Psoas muscle (tissue), 7 donors: ENCODE measurements at regions not wholly inside any gene's neighbourhood (a gene's known extent, or its start where the extent isn't known, plus 50 kb on each side); places are given as distances from the start of the nearest gene placed in this dataset.

Experiments used
- ATAC-seq, 4 donors: fragments of 200-7000 bp; cut with Tn5 transposase; one replicate each; pipeline ENCODE4 v1.9.1; 2020; ENCODE audit warnings: moderate library complexity in 3 of 4, mild to moderate bottlenecking in 2 of 4
- DNase-seq, 2 donors: peaks; one replicate each; pipeline ENCODE4 v3.0.0-alpha.2; 2020
- H3K27ac ChIP-seq: fragments of 200-600 bp; one replicate; pipeline ENCODE4 v1.8.0; 2022
- H3K27me3 ChIP-seq, 3 donors: fragments of 200-600 bp in 1 of 3; one replicate each; pipeline versions ENCODE4 v1.6.1 to v1.8.0; 2013 to 2022; ENCODE audit warnings: low read length in 2 of 3, mild to moderate bottlenecking in 2 of 3, moderate library complexity in 1 of 3; ENCODE audit not compliant: insufficient read depth in 3 of 3
- H3K36me3 ChIP-seq, 2 donors: fragments of 200-600 bp in 1 of 2; one replicate each; pipeline versions ENCODE4 v1.6.1 to v1.8.0; 2013 to 2022; ENCODE audit warnings: low read depth in 1 of 2, mild to moderate bottlenecking in 1 of 2, moderate library complexity in 1 of 2; ENCODE audit not compliant: insufficient read depth in 1 of 2
- H3K4me1 ChIP-seq: fragments of 200-600 bp; one replicate; pipeline ENCODE4 v1.8.0; 2022
- H3K4me3 ChIP-seq: fragments of 200-600 bp; one replicate; pipeline ENCODE4 v1.8.0; 2022; ENCODE audit warnings: mild to moderate bottlenecking
- H3K9me3 ChIP-seq: fragments of 200-600 bp; one replicate; pipeline ENCODE4 v1.8.0; 2022
- CTCF ChIP-seq: fragments of 200-600 bp; IDR thresholded peaks from one replicate; pipeline ENCODE4 v1.8.0; 2022; ENCODE audit warnings: antibody characterized with exemption
- WGBS, 3 donors: extraction: QIAGEN DNeasy Blood & Tissue Kit; methylation state at CpG; one replicate each; pipeline versions ENCODE4 v1.1.6 to v1.1.7; 2013; 5-methylcytosine and 5-hydroxymethylcytosine counted together
- intact Hi-C, 2 donors: fragments of 100-400 bp; cut with DNase I; formaldehyde crosslinking; loops; one replicate each; pipeline versions ENCODE4 v1.11.0 to v1.14.2; 2022
- donor health status: healthy with polysubstance abuse.
- donor health status: DM: no; HTN: no; CAD: no; lungs with moderate emphysema.
- donor health status: Bipolar disorder and iron deficiency.
- donor health status: healthy.
- donor health status: DM: yes; HTN: yes; CAD: no.
- donor health status: DM: no; HTN: no; CAD: no.
- donor health status: DM: yes; HTN: yes; CAD: no.

- Histone ChIP-seq H3K9me3 (no peaks in the 10 kb centered on the region), H3K36me3 (no peaks in the 10 kb centered on the region), H3K4me1 (no peaks in the 10 kb centered on the region), H3K4me3 (no peak overlapping the region), H3K27ac (no peak overlapping the region), H3K27me3 (no peaks in the 10 kb centered on the region)
- intact Hi-C loops: no loop called here
- no peak for TF ChIP-seq CTCF
- no peak for DNase-seq
- 75 to 83% (median 76%) methylated on average over 6 of the region's 6 CpGs for WGBS, 3 donors
- no peak for ATAC-seq
These were observed 315.8 kb downstream of the HAPSTR1 start for GRCh38 chr16:9407206-9407758.

- H3K4me3 ChIP-seq: no peak overlapping the region
- ATAC-seq: no peak
- no peaks in the 10 kb centered on the region for H3K27me3 ChIP-seq
- no peaks in the 10 kb centered on the region for H3K4me1 ChIP-seq
- no peak overlapping the region for H3K27ac ChIP-seq
- intact Hi-C loops: no loop called here
- WGBS, 3 donors: 14 to 28% (median 22%) methylated on average over 9 of the region's 9 CpGs
- no peaks in the 10 kb centered on the region for H3K36me3 ChIP-seq
- no peak for TF ChIP-seq CTCF
- DNase-seq: no peak
- H3K9me3 ChIP-seq: no peaks in the 10 kb centered on the region
These were observed 316.9 kb downstream of the HAPSTR1 start for GRCh38 chr16:9408297-9408878.

GRCh38 chr16:9409560-9410493, 318.4 kb downstream of the HAPSTR1 start:
- intact Hi-C loops: no loop called here
- 81 to 89% (median 82%) methylated on average over 10 of the region's 10 CpGs for WGBS, 3 donors

GRCh38 chr16:9411426-9411825, 320.0 kb downstream of the HAPSTR1 start:
- no peaks in the 10 kb centered on the region for H3K4me1 ChIP-seq
- intact Hi-C loops: no loop called here
- TF ChIP-seq CTCF: no peak
- no peaks in the 10 kb centered on the region for H3K36me3 ChIP-seq
- 63 to 78% (median 64%) methylated on average over 7 of the region's 7 CpGs for WGBS, 3 donors
- ATAC-seq (no peak), DNase-seq (no peak)
- peaks cover 0 to 2% (median 0%) of the 10 kb centered on the region in 3 donors for H3K27me3 ChIP-seq
- no peak overlapping the region for H3K27ac ChIP-seq
- H3K9me3 ChIP-seq: no peaks in the 10 kb centered on the region
- no peak overlapping the region for H3K4me3 ChIP-seq

More at GRCh38 chr16:9409560-9410493, 318.4 kb downstream of the HAPSTR1 start:
- H3K36me3 ChIP-seq: no peaks in the 10 kb centered on the region
- no peak overlapping the region for H3K27ac ChIP-seq
- ATAC-seq: no peak
- TF ChIP-seq CTCF: no peak
- H3K4me1 ChIP-seq: no peaks in the 10 kb centered on the region
- no peak for DNase-seq
- H3K4me3 ChIP-seq: no peak overlapping the region
- H3K9me3 ChIP-seq: no peaks in the 10 kb centered on the region
- H3K27me3 ChIP-seq: no peaks in the 10 kb centered on the region
